GM18498 (cell line): ENCODE measurements at regions not wholly inside any gene's neighbourhood (a gene's known extent, or its start where the extent isn't known, plus 50 kb on each side); places are given as distances from the start of the nearest gene placed in this dataset.
"Not testable (repeated sequence)": the region's sequence is repeated elsewhere in the genome, so short reads cannot be mapped to it uniquely, and the experiment has no call there.

Source experiments
- ATAC-seq: cut with Tn5 transposase; IDR thresholded peaks from one replicate; pipeline ENCODE4 v1.9.1; 2021; ENCODE audit warnings: mild to moderate bottlenecking, moderate library complexity; ENCODE audit not compliant: unreplicated experiment

DNA sequence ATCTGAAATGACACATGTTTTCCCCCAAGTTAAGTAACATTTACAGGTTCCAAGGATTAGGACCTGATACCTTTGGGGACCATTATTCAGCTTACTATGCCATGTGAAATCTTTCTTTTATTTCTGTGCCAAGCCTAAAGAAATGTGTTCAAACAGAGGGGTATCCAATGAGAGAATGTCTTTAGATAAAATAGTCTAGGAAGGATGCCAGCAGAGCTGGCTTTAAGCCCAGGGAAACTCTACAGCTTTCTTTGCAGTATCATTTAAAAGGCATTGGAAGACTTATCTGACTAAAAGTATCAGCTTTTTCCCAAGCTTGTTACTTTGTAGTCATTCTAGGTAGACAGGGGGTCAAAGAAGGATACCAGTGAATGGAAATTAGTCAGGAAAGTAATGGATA is 860.4 kb downstream of the PLA2G4A start:
- ATAC-seq, result no peak

- no peak for ATAC-seq
Measured at GRCh38 chr1:187691439-187691838, 862.7 kb downstream of the PLA2G4A start.

DNA sequence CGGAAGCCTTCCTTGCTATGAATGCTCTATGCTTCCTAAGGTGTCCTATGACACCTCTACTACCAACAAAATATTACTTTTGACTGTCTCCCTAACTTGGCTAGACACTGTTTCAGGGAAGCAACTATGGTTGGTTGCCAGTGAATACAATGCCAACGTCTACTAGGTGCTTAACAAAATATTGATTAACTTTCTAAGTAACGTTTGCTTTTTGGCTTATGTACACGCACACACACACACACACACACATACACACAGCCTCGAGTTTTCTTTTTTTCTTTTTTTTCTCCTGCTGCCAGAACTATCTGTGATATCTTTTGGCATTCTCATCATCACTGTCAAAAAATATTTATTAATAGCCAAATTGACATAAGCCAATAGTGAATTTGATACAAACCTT is 864.0 kb downstream of the PLA2G4A start:
- no peak for ATAC-seq

GRCh38 chr1:187696073-187696472 is 867.3 kb downstream of the PLA2G4A start:
- ATAC-seq, result no peak

- ATAC-seq, result not testable (repeated sequence)
Measured at GRCh38 chr1:187703138-187704130, 874.7 kb downstream of the PLA2G4A start.

- ATAC-seq, result no peak
Measured at GRCh38 chr1:187714470-187714869, 885.7 kb downstream of the PLA2G4A start.

DNA sequence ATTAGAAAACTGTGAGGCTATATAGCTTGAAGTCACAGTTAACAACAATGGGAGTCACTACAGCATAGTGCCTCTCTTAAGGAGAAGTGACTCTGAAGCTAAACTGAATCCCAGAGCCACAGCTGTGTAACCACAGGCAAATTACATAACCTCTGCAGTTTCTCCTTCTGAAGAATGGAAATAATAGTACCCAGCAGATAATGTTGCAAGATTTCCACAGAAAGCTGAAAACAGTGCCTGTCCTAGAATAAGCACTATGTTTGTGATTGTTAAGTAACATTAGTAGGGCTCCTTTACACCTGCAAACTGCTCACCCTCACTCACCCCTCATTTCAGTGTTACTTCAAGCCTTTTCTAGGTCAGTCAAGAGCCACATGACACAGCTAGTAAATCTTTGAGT is 886.7 kb downstream of the PLA2G4A start:
- ATAC-seq, result no peak

GRCh38 chr1:187716160-187716559 is 887.4 kb downstream of the PLA2G4A start:
- ATAC-seq, result no peak

GRCh38 chr1:187718527-187718926 is 889.8 kb downstream of the PLA2G4A start:
- no peak for ATAC-seq

DNA sequence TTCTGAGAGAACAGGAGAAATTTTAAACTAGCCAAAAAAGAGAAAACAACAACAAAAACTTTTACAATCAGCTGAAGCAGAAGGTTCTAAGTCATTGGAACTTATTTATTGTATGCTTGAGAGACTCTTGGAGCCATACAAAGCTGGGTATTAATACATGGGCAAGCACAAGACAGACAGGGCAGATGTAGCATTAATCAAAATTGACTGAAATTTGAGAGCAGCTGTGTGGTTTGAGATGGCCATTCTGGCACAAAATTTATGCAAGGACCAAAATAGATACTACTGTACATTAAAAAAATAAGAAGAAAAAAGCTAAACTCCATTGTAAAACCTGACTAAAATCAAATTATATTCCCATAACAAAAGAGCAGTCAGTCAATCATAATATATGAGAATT is 892.5 kb downstream of the PLA2G4A start:
- ATAC-seq, result no peak

GRCh38 chr1:187725216-187725615 is 896.5 kb downstream of the PLA2G4A start:
- ATAC-seq, result no peak

GRCh38 chr1:187733232-187733631 is 904.5 kb downstream of the PLA2G4A start:
- no peak for ATAC-seq

DNA sequence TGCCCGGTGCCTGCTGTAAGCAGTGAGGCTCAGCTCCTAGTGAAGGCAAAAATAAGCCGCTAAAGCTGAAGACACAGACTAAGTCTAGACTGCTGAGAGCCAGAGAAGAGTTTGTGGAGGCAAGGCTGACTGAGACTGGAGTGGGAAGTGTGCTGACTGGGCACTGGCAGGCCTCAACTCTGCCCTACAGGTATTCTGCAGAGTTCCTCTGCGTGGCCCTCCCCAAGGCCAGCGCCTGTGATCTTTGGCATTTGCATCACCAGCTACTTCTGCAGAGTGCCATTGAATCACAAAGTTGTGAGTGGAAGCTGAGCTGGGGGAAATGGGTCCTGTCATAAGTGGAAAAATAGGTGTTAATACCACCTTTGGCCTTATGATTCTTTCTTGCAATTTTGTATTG is 905.7 kb downstream of the PLA2G4A start:
- no peak for ATAC-seq

- ATAC-seq, result peak; percentile 91
Measured at GRCh38 chr1:187744665-187745064, 915.9 kb downstream of the PLA2G4A start.

DNA sequence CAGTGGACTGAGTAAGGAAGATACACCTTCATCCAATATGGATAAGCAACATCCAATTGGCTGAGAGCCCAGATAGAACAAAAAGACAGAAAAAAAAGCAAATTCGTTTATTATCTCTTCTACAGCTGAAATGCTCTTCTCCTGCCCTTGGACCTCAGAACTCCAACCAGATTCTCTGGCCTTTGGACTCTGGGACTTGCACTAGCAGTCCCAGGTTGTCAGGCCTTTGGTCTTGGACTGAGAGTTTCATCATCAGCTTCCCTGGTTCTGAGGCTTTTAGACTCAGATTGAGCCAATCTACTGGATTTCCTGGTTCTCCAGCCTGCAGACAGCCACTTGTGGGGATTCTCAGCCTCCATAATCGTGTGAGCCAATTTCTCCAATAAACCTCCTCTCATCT is 926.8 kb downstream of the PLA2G4A start:
- no peak for ATAC-seq

DNA sequence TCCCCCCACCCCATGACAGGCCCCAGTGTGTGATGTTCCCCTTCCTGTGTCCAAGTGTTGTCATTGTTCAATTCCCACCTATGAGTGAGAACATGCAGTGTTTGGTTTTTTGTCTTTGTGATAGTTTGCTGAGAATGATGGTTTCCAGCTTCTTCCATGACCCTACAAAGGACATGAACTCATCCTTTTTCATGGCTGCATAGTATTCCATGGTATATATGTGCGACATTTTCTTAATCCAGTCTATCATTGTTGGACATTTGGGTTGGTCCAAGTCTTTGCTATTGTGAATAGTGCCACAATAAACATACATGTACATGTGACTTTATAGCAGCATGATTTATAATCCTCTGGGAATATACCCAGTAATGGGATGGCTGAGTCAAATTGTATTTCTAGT is 927.9 kb downstream of the PLA2G4A start:
- not testable (repeated sequence) for ATAC-seq

DNA sequence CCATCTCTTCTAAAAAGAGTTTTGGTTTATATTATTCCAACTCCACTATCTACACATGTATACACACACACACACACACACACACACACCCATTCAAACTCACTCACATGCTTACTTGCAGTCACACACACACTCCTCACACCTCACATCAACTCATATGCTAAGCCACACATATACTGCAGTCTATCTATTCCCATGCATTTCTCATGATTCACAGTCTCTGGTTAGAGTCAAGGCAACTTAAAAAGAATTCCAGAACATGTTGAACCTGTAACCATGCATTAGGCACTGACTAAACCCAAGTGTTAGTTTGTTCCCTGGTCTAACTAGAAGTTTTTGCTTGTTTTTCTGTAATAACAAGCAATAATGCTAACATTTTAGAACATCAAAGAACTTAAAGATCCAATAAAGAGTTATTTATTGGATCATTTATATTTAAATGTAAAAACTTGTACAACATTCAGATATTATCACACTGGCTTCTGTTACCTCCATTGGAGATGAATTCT is 931.1 kb downstream of the PLA2G4A start:
- no peak for ATAC-seq

DNA sequence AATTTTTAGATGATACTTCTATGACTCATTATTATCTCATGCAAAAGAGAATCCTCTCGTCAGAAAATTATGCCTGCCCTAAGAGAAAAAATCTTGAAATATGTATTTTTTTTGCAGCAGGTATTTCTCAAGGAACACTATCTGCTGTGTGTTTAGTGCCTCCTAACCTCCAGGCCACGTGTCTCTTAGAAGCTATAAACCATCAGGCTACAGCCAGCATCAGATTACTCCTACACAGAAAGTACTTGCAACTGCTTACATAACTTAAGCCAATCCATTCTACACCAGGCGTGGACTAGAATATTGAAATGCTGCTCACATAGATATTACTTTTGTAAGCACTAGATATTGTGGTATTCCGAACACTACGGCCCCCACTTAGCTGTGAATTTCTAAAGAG is 933.4 kb downstream of the PLA2G4A start:
- ATAC-seq, result no peak

DNA sequence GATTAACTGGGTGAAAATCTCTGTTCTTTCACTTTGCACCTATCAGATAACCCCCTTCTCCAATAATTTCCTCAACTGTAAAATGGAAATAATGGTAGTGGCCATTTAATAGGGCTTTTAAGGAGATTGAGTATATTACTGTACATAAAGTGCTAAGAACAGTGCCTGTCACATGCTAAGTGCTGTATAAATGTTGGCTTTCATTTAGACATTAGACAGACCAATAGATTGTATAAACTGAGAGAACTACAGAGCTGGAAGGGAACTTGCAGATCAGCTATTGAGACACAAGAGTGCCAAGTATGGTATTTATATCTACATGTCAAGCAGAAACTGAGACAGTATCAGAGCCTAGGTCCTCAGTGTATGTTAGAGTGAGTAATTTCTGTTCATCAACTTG is 934.7 kb downstream of the PLA2G4A start:
- ATAC-seq, result no peak

DNA sequence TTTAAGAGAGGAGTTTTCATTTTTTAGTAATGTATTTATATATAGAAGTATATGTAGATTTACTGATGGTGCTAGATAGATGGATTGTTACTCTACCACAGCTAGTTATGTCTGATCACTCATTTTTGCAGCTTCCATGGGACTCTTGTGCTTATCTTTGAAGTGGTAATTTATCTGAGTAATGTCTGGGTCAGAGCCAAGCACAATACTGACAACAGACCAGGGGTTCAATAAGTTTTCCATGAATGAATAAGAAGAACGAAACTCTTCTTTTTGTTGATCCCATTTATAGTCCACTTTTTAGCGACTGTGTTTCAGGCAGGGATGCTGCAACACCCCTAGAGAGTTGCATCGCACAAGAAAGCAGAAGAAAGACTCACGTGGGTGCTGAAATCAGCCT is 935.2 kb downstream of the PLA2G4A start:
- ATAC-seq, result no peak

DNA sequence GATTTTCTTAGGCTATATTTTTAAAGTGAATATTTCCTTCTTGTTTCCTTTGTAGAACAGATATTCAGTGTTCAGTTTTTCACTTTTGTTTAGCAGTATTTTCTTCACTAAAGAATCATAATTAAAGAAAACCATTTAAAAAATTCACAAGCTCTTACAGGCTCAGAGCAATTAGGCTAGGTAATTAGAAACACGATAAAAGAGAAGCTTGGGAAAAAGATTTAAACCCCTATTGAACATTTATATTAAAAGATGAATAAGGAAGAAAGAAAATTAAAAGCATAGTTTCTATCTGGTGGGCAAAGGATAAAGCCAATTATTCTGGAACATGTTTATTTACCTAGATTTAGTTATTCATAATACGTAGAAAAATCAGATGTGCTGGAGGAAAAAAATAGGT is 942.6 kb downstream of the PLA2G4A start:
- no peak for ATAC-seq

GRCh38 chr1:187773168-187773567 is 944.4 kb downstream of the PLA2G4A start:
- ATAC-seq, result no peak
